ENCODE measurements at regions not wholly inside any gene's neighbourhood (a gene's known extent, or its start where the extent isn't known, plus 50 kb on each side); places are given as distances from the start of the nearest gene placed in this dataset.
"Not testable (repeated sequence)": the region's sequence is repeated elsewhere in the genome, so short reads cannot be mapped to it uniquely, and the experiment has no call there.

DNA sequence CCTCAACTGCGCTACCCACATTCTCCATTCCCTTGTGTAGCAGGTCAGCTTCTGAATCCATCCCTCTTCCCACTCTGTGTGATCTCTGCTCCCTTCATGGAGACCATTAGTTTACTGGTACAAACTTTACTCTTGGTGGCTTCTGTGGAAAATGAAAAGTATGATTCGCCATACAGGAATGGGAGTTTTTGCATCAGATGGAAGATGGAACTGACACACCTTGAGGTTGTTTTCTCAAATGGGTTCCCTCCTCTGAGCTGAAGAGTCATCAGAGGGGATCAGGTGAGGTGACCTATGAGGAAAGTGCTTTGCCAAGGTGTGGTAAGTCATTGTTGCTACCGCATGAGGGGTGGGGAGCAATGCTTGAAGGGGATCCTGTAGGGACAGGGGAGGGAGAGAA is 266.8 kb downstream of the INHBA start:
- DNase-seq (ENCODE audit: extremely low read depth, low read depth): no peak
- TF ChIP-seq CTCF (IDR thresholded peaks at IDR 0.05; ENCODE audit: low read depth, low read length, missing control alignments): no peak
- no peak overlapping the region for H3K4me3 ChIP-seq (replicated peaks; ENCODE audit: low read depth, low read length)

DNA sequence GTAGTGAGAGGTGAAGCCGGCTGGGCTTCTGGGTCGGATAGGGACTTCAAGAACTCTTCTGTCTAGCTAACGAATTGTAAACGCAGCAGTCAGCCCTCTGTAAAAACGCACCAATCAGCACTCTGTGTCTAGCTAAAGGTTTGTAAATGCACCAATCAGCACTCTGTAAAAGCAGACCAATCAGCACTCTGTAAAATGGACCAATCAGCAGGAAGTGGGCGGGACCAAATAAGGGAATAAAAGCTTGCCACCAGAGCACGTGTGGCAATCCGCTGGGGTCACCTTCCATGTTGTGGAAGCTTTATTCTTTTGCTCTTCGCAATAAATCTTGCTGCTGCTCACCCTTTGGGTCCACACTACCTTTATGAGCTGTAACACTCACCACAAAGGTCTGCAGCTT is 267.9 kb downstream of the INHBA start:
- DNase-seq (ENCODE audit: extremely low read depth, low read depth); H3K4me3 ChIP-seq (replicated peaks; ENCODE audit: low read depth, low read length): not testable (repeated sequence)

DNA sequence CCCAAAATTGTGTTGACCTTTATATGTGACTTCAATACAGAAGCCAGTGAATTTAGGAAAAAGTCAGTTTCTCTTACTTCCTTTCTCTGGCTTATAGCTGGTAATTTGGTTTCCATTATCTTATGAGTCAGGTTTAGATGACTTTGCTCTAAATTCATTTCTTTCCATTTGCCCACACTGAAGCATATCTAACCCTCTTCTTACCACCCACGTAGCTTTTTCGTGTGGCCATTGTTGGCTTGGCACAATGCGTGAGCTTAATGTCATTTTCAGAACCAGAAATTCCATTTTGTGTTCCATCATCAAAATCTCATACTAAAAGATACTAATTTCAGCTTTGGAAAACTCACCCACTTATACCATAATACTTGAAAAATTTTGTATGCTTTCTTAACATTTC is 271.2 kb downstream of the INHBA start:
- no peak for TF ChIP-seq CTCF (IDR thresholded peaks at IDR 0.05; ENCODE audit: low read depth, low read length, missing control alignments)
- H3K4me3 ChIP-seq (replicated peaks; ENCODE audit: low read depth, low read length): no peak overlapping the region
- DNase-seq (ENCODE audit: extremely low read depth, low read depth): no peak

GRCh38 chr7:41428381-41428780 is 274.5 kb downstream of the INHBA start:
- no peak overlapping the region for H3K4me3 ChIP-seq (replicated peaks; ENCODE audit: low read depth, low read length)
- no peak for DNase-seq (ENCODE audit: extremely low read depth, low read depth)
- TF ChIP-seq CTCF (IDR thresholded peaks at IDR 0.05; ENCODE audit: low read depth, low read length, missing control alignments): no peak

GRCh38 chr7:41425926-41426325 is 277.0 kb downstream of the INHBA start:
- TF ChIP-seq CTCF (IDR thresholded peaks at IDR 0.05; ENCODE audit: low read depth, low read length, missing control alignments): no peak
- H3K4me3 ChIP-seq (replicated peaks; ENCODE audit: low read depth, low read length): no peak overlapping the region
- DNase-seq (ENCODE audit: extremely low read depth, low read depth): no peak

DNA sequence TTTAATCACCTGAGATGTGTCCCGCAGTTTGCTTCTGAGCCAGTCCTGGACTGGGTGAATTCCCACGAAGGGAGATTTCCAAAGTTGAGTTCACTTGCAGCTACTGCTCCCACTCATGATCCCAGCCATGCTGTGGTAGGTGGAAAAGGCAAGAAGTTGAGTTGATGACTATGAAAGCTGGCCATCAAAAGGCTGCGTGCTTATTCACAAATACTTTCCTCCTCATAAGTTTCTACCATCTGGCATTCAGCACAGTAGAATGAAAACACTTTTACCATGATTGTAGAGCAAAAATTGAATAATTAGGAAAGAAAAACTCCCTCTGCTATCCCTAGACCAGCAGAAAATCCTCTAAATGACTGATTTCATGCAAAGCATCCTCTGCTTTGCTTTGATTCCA is 281.8 kb downstream of the INHBA start:
- DNase-seq (ENCODE audit: extremely low read depth, low read depth): no peak
- no peak for TF ChIP-seq CTCF (IDR thresholded peaks at IDR 0.05; ENCODE audit: low read depth, low read length, missing control alignments)
- H3K4me3 ChIP-seq (replicated peaks; ENCODE audit: low read depth, low read length): no peak overlapping the region

- no peak for DNase-seq (ENCODE audit: extremely low read depth, low read depth)
- H3K4me3 ChIP-seq (replicated peaks; ENCODE audit: low read depth, low read length): no peak overlapping the region
- TF ChIP-seq CTCF (IDR thresholded peaks at IDR 0.05; ENCODE audit: low read depth, low read length, missing control alignments): no peak
These were observed 282.5 kb downstream of the INHBA start for GRCh38 chr7:41420421-41420820.

All from HFF-Myc (cell line).